B cell (primary cell): ENCODE measurements at regions not wholly inside any gene's neighbourhood (a gene's known extent, or its start where the extent isn't known, plus 50 kb on each side); places are given as distances from the start of the nearest gene placed in this dataset.

Experiments used
- ATAC-seq: fragments of 200-7000 bp; cut with Tn5 transposase; one replicate; pipeline ENCODE4 v1.10.0; 2021; ENCODE audit warnings: low read depth, mild to moderate bottlenecking, moderate number of reproducible peaks, moderate library complexity
- CTCF ChIA-PET: fragments of 350-600 bp; sonication (Branson Sonifier 250); formaldehyde crosslinking; loops from one replicate; lab custom pipeline; 2021; ENCODE audit warnings: antibody characterized with exemption, inconsistent platforms; lab: Charles Lee
- POLR2A ChIA-PET: fragments of 350-600 bp; sonication (Branson Sonifier 250); formaldehyde crosslinking; loops from one replicate; lab custom pipeline; 2021; ENCODE audit warnings: antibody characterized with exemption; lab: Charles Lee
- DNase-seq: peaks from one replicate; pipeline ENCODE4 v3.0.0; 2013
- H2AFZ ChIP-seq: 2 replicates; pipeline ENCODE4 v1.6.1; 2012; ENCODE audit warnings: mild to moderate bottlenecking, low read depth, low read length; ENCODE audit not compliant: insufficient read depth, poor library complexity, severe bottlenecking
- H3K27ac ChIP-seq, 2 donors: 1 replicate in 1 of 2; 2 replicates in 1 of 2; pipeline ENCODE4 v1.5.1; 2012 to 2013; ENCODE audit warnings: low read length in 2 of 2, mild to moderate bottlenecking in 2 of 2, moderate library complexity in 1 of 2
- H3K27me3 ChIP-seq, 4 experiments: fragments of 200-600 bp in 1 of 4; sonication (generic) in 1 of 4; replicated peaks in 1 of 4; 1 replicate in 2 of 4; 2 replicates in 2 of 4; pipeline versions ENCODE4 v1.6.1 to v1.7.0; 2013 to 2016; ENCODE audit warnings: low read length in 3 of 4, mild to moderate bottlenecking in 2 of 4, mixed read lengths in 1 of 4, moderate library complexity in 1 of 4; ENCODE audit not compliant: insufficient read depth in 4 of 4, control insufficient read depth in 3 of 4; ENCODE audit errors: control extremely low read depth in 1 of 4
- H3K36me3 ChIP-seq, 2 experiments: replicated peaks in 1 of 2; 1 replicate in 1 of 2; 2 replicates in 1 of 2; pipeline versions ENCODE4 v1.6.1 to v1.7.1; 2013; ENCODE audit warnings: low read length in 1 of 2; ENCODE audit not compliant: insufficient read depth in 2 of 2, control insufficient read depth in 1 of 2; ENCODE audit errors: control extremely low read depth in 1 of 2, extremely low read depth in 1 of 2
- H3K4me1 ChIP-seq, 2 donors: fragments of 200-600 bp in 1 of 2; sonication (generic) in 1 of 2; 1 replicate in 1 of 2; 2 replicates in 1 of 2; pipeline versions ENCODE4 v1.5.1 to v1.6.1; 2013 to 2017; ENCODE audit warnings: low read length in 2 of 2; ENCODE audit not compliant: control insufficient read depth in 2 of 2, insufficient read depth in 2 of 2
- H3K4me2 ChIP-seq: replicated peaks from 2 replicates; pipeline ENCODE3; 2012; ENCODE audit warnings: mild to moderate bottlenecking, low read depth, low read length; ENCODE audit not compliant: poor library complexity, severe bottlenecking
- H3K4me3 ChIP-seq, 5 experiments: fragments of 200-600 bp in 1 of 5; sonication (generic) in 1 of 5; 1 replicate in 3 of 5; 2 replicates in 2 of 5; pipeline versions ENCODE4 v1.5.1 to v1.7.0; 2011 to 2016; ENCODE audit warnings: low read length in 4 of 5, mild to moderate bottlenecking in 4 of 5, low read depth in 2 of 5, control low read depth in 1 of 5, moderate library complexity in 1 of 5; ENCODE audit not compliant: insufficient read depth in 1 of 5; ENCODE audit errors: control extremely low read depth in 1 of 5, extremely low read depth in 1 of 5
- H3K79me2 ChIP-seq: fragments of 200-600 bp; sonication (generic); one replicate; pipeline ENCODE4 v1.6.0; 2016; ENCODE audit warnings: low read length; ENCODE audit not compliant: control insufficient read depth, insufficient read depth
- H3K9ac ChIP-seq: fragments of 200-600 bp; sonication (generic); 2 replicates; pipeline ENCODE4 v1.6.1; 2017; ENCODE audit warnings: mild to moderate bottlenecking, low read length, moderate library complexity
- H3K9me3 ChIP-seq, 3 donors: one replicate each; pipeline versions ENCODE4 v1.6.1 to v1.7.1; 2013; ENCODE audit warnings: low read length in 2 of 3; ENCODE audit not compliant: control insufficient read depth in 2 of 3, insufficient read depth in 1 of 3; ENCODE audit errors: control extremely low read depth in 1 of 3
- H4K20me1 ChIP-seq: 2 replicates; pipeline ENCODE4 v1.6.0; 2012; ENCODE audit warnings: mild to moderate bottlenecking, low read length; ENCODE audit not compliant: insufficient read depth, control insufficient read depth, poor library complexity, severe bottlenecking
- H3K27ac Mint-ChIP-seq: one replicate; pipeline ENCODE4 v1.8.0; 2021; ENCODE audit warnings: mixed read lengths
- H3K27me3 Mint-ChIP-seq: one replicate; pipeline ENCODE4 v1.8.0; 2021; ENCODE audit warnings: mixed read lengths
- H3K4me1 Mint-ChIP-seq: one replicate; pipeline ENCODE4 v1.8.0; 2021; ENCODE audit warnings: mixed read lengths
- H3K4me3 Mint-ChIP-seq: one replicate; pipeline ENCODE4 v1.8.0; 2021; ENCODE audit warnings: mixed read lengths
- H3K9me3 Mint-ChIP-seq: one replicate; pipeline ENCODE4 v1.8.0; 2022; ENCODE audit warnings: mixed read lengths; ENCODE audit not compliant: insufficient read depth
- CTCF ChIP-seq: fragments of 200-600 bp; IDR thresholded peaks from one replicate; pipeline ENCODE4 v1.8.0; 2022; ENCODE audit warnings: antibody characterized with exemption, mild to moderate bottlenecking
- EZH2 ChIP-seq: IDR thresholded peaks from 2 replicates; pipeline ENCODE4 v1.6.1; 2012; ENCODE audit warnings: borderline replicate concordance, low read depth, mild to moderate bottlenecking, moderate library complexity, low read length; ENCODE audit not compliant: insufficient read depth, poor library complexity, severe bottlenecking
- WGBS: methylation state at CpG from one replicate; pipeline ENCODE4 v1.1.5; 2013; ENCODE audit warnings: missing lambda C conversion rate; ENCODE audit not compliant: insufficient coverage; 5-methylcytosine and 5-hydroxymethylcytosine counted together
- intact Hi-C: fragments of 100-400 bp; cut with micrococcal nuclease; formaldehyde crosslinking; loops from one replicate; pipeline ENCODE4 v1.10.0; 2022

DNA sequence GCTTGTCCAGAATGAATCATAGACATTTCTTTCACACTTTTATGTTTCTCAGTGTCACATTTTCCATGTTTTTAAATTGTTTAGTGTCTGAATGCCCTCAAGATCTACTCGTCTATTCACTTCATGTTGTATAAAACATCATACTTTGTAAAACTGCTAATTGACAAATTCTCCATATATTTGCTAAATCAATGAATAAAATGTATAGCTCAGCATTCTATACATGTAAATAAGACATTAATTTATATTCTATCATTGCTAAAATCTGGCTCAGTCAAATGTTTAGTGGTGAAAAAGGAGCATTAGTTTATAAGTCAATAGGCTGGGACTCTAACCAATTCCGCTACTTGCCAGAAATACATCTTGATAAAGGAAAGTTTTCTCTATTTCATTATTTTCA is 379.6 kb downstream of the NAF1 start:
- Histone ChIP-seq H3K36me3 (no peaks in the 10 kb centered on the region), H3K4me3 (no peak overlapping the region), H3K9me3 (no peaks in the 10 kb centered on the region), H3K27me3 (no peaks in the 10 kb centered on the region), H3K9ac (no peak overlapping the region), H2AFZ (no peak overlapping the region), H3K27ac (no peak overlapping the region), H3K79me2 (no peaks in the 10 kb centered on the region), H3K4me2 (no peak overlapping the region), H4K20me1 (no peaks in the 10 kb centered on the region), H3K4me1 (no peaks in the 10 kb centered on the region)
- ChIA-PET POLR2A (no interaction called here), CTCF (no interaction called here)
- H3K27ac Mint-ChIP-seq, result no peak overlapping the region
- H3K27me3 Mint-ChIP-seq, result no peaks in the 10 kb centered on the region
- no peak overlapping the region for H3K4me3 Mint-ChIP-seq
- ATAC-seq (no peak), DNase-seq (no peak)
- intact Hi-C loops, result no loop called here
- no peaks in the 10 kb centered on the region for H3K4me1 Mint-ChIP-seq
- TF ChIP-seq CTCF, result no peak
- no peak for TF ChIP-seq EZH2
- H3K9me3 Mint-ChIP-seq, result no peaks in the 10 kb centered on the region
- no CpG with 5 or more reads among the region's 2 CpGs for WGBS

- H3K4me3 ChIP-seq, result no peak overlapping the region
- Mint-ChIP-seq H3K4me3 (no peak overlapping the region), H3K4me1 (no peaks in the 10 kb centered on the region), H3K27ac (no peak overlapping the region), H3K27me3 (no peaks in the 10 kb centered on the region), H3K9me3 (no peaks in the 10 kb centered on the region)
- ChIA-PET POLR2A (no interaction called here), CTCF (no interaction called here)
- TF ChIP-seq EZH2 (no peak), CTCF (no peak)
- no peak for ATAC-seq
- DNase-seq, result no peak
- WGBS, result 69% methylated on average over 4 of the region's 7 CpGs
- no peak overlapping the region for H2AFZ ChIP-seq
- no peaks in the 10 kb centered on the region for H3K4me1 ChIP-seq
- no peaks in the 10 kb centered on the region for H3K36me3 ChIP-seq
- no peak overlapping the region for H3K9ac ChIP-seq
- intact Hi-C loops, result no loop called here
- H3K4me2 ChIP-seq, result no peak overlapping the region
- H3K9me3 ChIP-seq, result no peaks in the 10 kb centered on the region
- no peaks in the 10 kb centered on the region for H3K27me3 ChIP-seq
- no peaks in the 10 kb centered on the region for H3K79me2 ChIP-seq
- H3K27ac ChIP-seq, result no peak overlapping the region
- H4K20me1 ChIP-seq, result no peaks in the 10 kb centered on the region
These were observed 383.7 kb downstream of the NAF1 start for GRCh38 chr4:162782778-162783525.
